SJSA1 (cell line): ENCODE measurements at regions not wholly inside any gene's neighbourhood (a gene's known extent, or its start where the extent isn't known, plus 50 kb on each side); places are given as distances from the start of the nearest gene placed in this dataset.
"Not testable (repeated sequence)": the region's sequence is repeated elsewhere in the genome, so short reads cannot be mapped to it uniquely, and the experiment has no call there.

Experiments
- DNase-seq, 2 experiments: peaks; one replicate each; pipeline ENCODE4 v3.0.0-alpha.2; 2015 to 2020; ENCODE audit warnings: low spot score in 2 of 2, low read depth in 1 of 2
- H3K27ac ChIP-seq: fragments of 250-450 bp; sonication (Bioruptor Pico); 2 replicates; pipeline ENCODE4 v1.5.1; 2020; ENCODE audit warnings: mild to moderate bottlenecking, moderate library complexity
- H3K27me3 ChIP-seq: fragments of 250-450 bp; sonication (Bioruptor Pico); replicated peaks from 2 replicates; pipeline ENCODE4 v1.5.1; 2020; ENCODE audit warnings: mild to moderate bottlenecking, moderate library complexity
- H3K36me3 ChIP-seq: fragments of 250-450 bp; sonication (Bioruptor Pico); 2 replicates; pipeline ENCODE4 v1.5.1; 2020; ENCODE audit warnings: mild to moderate bottlenecking
- H3K4me1 ChIP-seq: fragments of 250-450 bp; sonication (Bioruptor Pico); replicated peaks from 2 replicates; pipeline ENCODE4 v1.6.1; 2021; ENCODE audit warnings: mild to moderate bottlenecking
- H3K4me3 ChIP-seq: fragments of 250-450 bp; sonication (Bioruptor Pico); 2 replicates; pipeline ENCODE4 v1.5.1; 2020; ENCODE audit warnings: mild to moderate bottlenecking
- H3K9me3 ChIP-seq: fragments of 250-450 bp; sonication (Bioruptor Pico); replicated peaks from 2 replicates; pipeline ENCODE4 v1.5.1; 2020; ENCODE audit warnings: mild to moderate bottlenecking

DNA sequence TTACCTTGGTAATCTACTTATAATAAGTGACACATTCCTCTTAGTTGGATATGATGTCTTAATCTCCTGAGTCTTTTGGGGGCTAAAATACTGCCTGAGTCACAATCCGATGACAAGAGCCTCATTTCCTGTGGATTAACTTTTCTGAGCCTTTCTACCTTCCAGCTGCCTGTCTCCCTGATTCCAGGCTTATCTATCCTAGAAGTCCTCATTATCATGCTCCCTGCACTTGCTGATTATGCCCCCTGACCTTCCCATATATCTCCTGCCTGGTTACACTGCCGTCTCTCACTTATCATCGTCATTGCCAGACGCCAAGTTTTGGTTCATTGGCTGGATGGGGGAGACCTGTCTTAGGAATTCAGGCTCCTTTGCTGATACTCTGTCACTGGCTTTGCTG lies 727.4 kb upstream of the CA10 start:
- Histone ChIP-seq H3K4me3 (no peak overlapping the region), H3K27ac (no peak overlapping the region), H3K36me3 (no peaks in the 10 kb centered on the region), H3K4me1 (no peaks in the 10 kb centered on the region), H3K27me3 (no peaks in the 10 kb centered on the region), H3K9me3 (peaks cover 13% of the 10 kb centered on the region)
- no peak for DNase-seq

GRCh38 chr17:52883907-52884491 lies 725.5 kb upstream of the CA10 start:
- not testable (repeated sequence) for DNase-seq, H3K27me3 ChIP-seq

DNA sequence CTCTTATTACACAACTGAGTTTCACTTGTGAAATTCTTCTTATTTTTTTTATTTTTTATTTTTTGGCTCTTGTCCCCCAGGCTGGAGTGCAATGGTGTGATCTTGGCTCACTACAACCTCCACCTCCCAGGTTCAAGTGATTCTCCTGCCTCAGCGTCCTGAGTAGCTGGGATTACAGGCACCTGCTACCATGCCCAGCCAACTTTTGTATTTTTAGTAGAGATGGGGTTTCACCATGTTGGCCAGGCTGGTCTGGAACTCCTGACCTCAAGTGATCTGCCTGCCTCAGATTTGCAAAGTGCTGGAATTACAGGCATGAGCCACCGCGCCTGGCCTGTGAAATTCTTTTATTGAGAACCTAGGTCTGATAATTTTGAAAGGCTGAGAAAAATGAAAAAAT lies 688.3 kb upstream of the CA10 start:
- not testable (repeated sequence) for H3K9me3 ChIP-seq, H3K4me3 ChIP-seq, DNase-seq, H3K36me3 ChIP-seq, H3K27me3 ChIP-seq, H3K4me1 ChIP-seq, H3K27ac ChIP-seq

More at GRCh38 chr17:52883907-52884491, 725.5 kb upstream of the CA10 start:
- not testable (repeated sequence) for H3K9me3 ChIP-seq, H3K27ac ChIP-seq, H3K4me1 ChIP-seq, H3K36me3 ChIP-seq, H3K4me3 ChIP-seq

DNA sequence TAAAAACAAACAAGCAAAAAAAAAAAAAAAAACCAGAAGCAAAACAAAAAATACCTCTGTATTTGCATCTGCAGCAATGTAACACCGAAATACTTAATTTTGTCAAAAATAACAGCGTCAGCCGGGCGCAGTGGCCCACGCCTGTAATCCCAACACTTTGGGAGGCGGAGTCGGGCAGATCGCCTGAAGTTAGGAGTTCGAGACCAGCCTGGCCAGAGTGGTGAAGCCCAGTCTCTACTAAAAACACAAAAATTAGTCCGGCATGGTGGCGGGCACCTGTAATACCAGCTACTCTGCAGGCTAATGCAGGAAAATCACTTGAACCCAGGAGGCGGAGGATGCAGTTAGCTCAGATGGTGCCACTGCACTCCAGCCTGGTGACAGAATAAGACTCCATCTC lies 683.5 kb upstream of the CA10 start:
- Histone ChIP-seq H3K4me3 (no peak overlapping the region), H3K36me3 (no peaks in the 10 kb centered on the region), H3K27me3 (no peaks in the 10 kb centered on the region), H3K27ac (no peak overlapping the region), H3K9me3 (peaks cover 5% of the 10 kb centered on the region), H3K4me1 (no peaks in the 10 kb centered on the region)
- DNase-seq: no peak

DNA sequence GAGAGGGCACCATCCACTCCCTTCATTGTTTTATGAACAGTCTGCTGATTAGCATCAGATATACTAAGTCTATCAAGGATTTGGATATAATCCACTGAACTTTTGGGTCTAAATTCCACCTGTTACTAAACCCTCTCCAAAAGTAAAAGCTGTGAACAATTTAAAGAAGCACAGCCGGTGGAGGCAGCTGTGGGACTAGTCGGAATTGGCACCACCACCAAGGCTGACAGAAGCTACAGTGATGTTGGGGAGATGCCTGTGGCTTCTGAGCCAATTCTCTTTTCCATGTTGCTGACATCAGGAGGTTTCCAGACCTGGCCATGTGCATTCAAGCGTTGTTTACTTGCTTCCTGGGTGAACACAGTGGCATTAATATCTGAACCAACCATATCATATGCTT lies 679.0 kb upstream of the CA10 start:
- DNase-seq: no peak
- Histone ChIP-seq H3K4me1 (no peaks in the 10 kb centered on the region), H3K36me3 (no peaks in the 10 kb centered on the region), H3K27ac (no peak overlapping the region), H3K9me3 (peaks cover 2% of the 10 kb centered on the region), H3K4me3 (no peak overlapping the region), H3K27me3 (no peaks in the 10 kb centered on the region)

GRCh38 chr17:52831536-52831935 lies 673.0 kb upstream of the CA10 start:
- Histone ChIP-seq H3K4me1 (no peaks in the 10 kb centered on the region), H3K9me3 (peaks cover 6% of the 10 kb centered on the region), H3K4me3 (no peak overlapping the region), H3K27me3 (no peaks in the 10 kb centered on the region), H3K36me3 (no peaks in the 10 kb centered on the region), H3K27ac (no peak overlapping the region)
- no peak for DNase-seq

- no peaks in the 10 kb centered on the region for H3K36me3 ChIP-seq
- peaks cover 6% of the 10 kb centered on the region for H3K9me3 ChIP-seq
- no peaks in the 10 kb centered on the region for H3K27me3 ChIP-seq
- no peak overlapping the region for H3K27ac ChIP-seq
- no peak overlapping the region for H3K4me3 ChIP-seq
- H3K4me1 ChIP-seq: no peaks in the 10 kb centered on the region
- no peak for DNase-seq
Observed at GRCh38 chr17:52828621-52829020, 670.1 kb upstream of the CA10 start.

DNA sequence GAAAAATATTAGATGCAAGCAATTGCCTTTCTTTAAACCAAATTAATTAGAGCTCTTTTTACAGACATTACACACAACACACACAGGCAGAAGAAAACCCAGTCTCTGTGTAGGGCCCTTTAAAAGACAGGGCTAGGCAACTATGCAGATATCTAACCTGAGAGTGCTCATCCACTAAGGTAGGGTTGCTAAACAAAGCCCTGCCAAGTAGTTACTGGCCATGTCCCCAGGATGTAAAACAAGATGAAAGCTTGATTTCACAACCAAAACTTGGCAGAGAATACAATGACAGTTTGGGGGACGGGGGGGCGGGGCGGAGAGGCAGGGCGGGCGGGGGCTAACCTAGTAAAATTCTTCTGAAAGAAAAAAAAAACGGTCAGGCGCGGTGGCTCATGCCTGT lies 669.0 kb upstream of the CA10 start:
- no peaks in the 10 kb centered on the region for H3K27me3 ChIP-seq
- H3K4me1 ChIP-seq: no peaks in the 10 kb centered on the region
- no peak for DNase-seq
- no peak overlapping the region for H3K4me3 ChIP-seq
- H3K9me3 ChIP-seq: peaks cover 3% of the 10 kb centered on the region; the same call in 1 of the 2 replicates
- no peak overlapping the region for H3K27ac ChIP-seq
- no peaks in the 10 kb centered on the region for H3K36me3 ChIP-seq

DNA sequence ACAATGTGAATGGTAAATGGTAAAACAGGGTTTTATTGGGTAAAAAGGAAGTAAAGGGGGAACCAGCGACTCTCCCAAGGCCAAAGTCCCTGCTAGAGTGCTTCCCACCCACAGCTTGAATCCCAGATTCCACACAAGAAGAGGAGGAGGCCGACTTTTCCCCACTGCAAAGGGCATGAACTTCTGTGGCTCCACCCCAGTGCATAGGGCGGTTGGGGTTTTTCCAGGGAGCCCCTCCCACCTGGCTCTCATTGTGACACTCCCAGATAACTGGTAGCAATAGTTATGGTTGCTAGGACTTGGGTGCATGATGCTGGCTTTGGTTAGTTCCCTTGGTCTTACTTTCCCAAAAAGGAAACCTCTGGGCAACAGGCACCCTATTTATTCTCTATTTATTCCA lies 666.0 kb upstream of the CA10 start:
- no peak for DNase-seq
- H3K27ac ChIP-seq: no peak overlapping the region
- H3K9me3 ChIP-seq: peaks cover 9% of the 10 kb centered on the region; the same call in 1 of the 2 replicates
- no peaks in the 10 kb centered on the region for H3K4me1 ChIP-seq
- H3K27me3 ChIP-seq: no peaks in the 10 kb centered on the region
- no peak overlapping the region for H3K4me3 ChIP-seq
- H3K36me3 ChIP-seq: no peaks in the 10 kb centered on the region

- H3K4me1 ChIP-seq: no peaks in the 10 kb centered on the region
- H3K36me3 ChIP-seq: no peaks in the 10 kb centered on the region
- H3K27me3 ChIP-seq: no peaks in the 10 kb centered on the region
- H3K27ac ChIP-seq: no peak overlapping the region
- no peak for DNase-seq
- no peak overlapping the region for H3K4me3 ChIP-seq
- H3K9me3 ChIP-seq: 0 out of 2 replicates have a peak, but pooled peaks cover 6% of the 10 kb centered on the region
Observed at GRCh38 chr17:52823155-52823554, 664.6 kb upstream of the CA10 start.

GRCh38 chr17:52790359-52790955 lies 631.9 kb upstream of the CA10 start:
- Histone ChIP-seq H3K27me3 (no peaks in the 10 kb centered on the region), H3K27ac (no peak overlapping the region), H3K36me3 (no peaks in the 10 kb centered on the region), H3K4me1 (no peaks in the 10 kb centered on the region), H3K4me3 (no peak overlapping the region), H3K9me3 (peaks cover 3% of the 10 kb centered on the region; the same call in 1 of the 2 replicates)
- DNase-seq: no peak

DNA sequence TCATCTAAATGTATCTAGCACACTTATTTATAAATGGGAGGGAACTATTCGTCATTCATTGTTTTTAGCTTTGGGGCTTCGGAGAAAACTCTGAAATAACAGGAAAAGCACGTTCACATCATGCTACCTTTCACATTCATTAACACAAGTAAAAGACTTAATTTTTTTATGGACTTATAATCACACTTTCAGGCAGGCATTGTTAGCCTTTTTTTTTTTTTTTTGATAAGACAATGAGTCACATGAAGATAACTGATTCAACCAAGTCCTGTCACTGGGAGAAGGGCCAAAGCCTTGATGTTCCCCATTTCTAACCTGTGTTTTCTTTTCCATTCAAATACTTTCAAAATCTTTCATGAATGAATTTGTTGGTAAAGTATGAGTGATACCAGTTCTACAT lies 631.3 kb upstream of the CA10 start:
- Histone ChIP-seq H3K4me1 (no peaks in the 10 kb centered on the region), H3K27ac (no peak overlapping the region), H3K36me3 (no peaks in the 10 kb centered on the region), H3K9me3 (peaks cover 3% of the 10 kb centered on the region; the same call in 1 of the 2 replicates), H3K27me3 (no peaks in the 10 kb centered on the region), H3K4me3 (no peak overlapping the region)
- DNase-seq: no peak

DNA sequence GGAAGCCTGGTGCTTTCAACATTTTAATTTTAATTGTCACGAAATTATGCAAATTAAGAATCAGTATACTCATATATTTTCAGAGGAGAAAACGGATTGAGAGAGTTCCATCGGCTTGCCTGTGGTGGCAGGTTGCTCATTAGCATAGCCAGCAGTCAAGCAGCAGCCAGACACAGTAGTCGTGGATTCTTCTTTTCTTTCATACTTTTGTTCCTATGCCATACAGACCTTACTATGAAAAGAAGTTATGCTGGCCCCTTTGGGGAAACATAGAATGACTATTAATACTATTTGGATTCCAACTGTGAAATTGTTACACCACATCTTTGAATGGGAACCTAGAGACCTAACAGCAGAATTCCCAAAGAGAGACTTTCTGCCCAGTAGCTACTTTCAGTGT lies 617.7 kb upstream of the CA10 start:
- no peak for DNase-seq
- Histone ChIP-seq H3K27ac (no peak overlapping the region), H3K9me3 (0 out of 2 replicates have a peak, but pooled peaks cover 2% of the 10 kb centered on the region), H3K36me3 (no peaks in the 10 kb centered on the region), H3K4me3 (no peak overlapping the region), H3K27me3 (no peaks in the 10 kb centered on the region), H3K4me1 (no peaks in the 10 kb centered on the region)

- H3K36me3 ChIP-seq: no peaks in the 10 kb centered on the region
- no peak overlapping the region for H3K27ac ChIP-seq
- no peaks in the 10 kb centered on the region for H3K27me3 ChIP-seq
- H3K9me3 ChIP-seq: peaks cover 16% of the 10 kb centered on the region
- H3K4me1 ChIP-seq: no peaks in the 10 kb centered on the region
- DNase-seq: no peak
- H3K4me3 ChIP-seq: no peak overlapping the region
Observed at GRCh38 chr17:52762794-52763167, 604.3 kb upstream of the CA10 start.
